ENCODE measurements at regions not wholly inside any gene's neighbourhood (a gene's known extent, or its start where the extent isn't known, plus 50 kb on each side); places are given as distances from the start of the nearest gene placed in this dataset.

GRCh38 chr15:92706201-92706600 is 50.6 kb upstream of the FAM174B start:
- TF ChIP-seq CTCF (conservative IDR thresholded peaks at IDR 0.05; ENCODE audit: low read depth, low read length) = no peak
- TF ChIP-seq RAD21 (IDR thresholded peaks at IDR 0.05; ENCODE audit: low read length) = no peak
- TF ChIP-seq RCOR1 (IDR thresholded peaks at IDR 0.05; ENCODE audit: insufficient replicate concordance, low read length) = no peak
- no peak for TF ChIP-seq POLR2A (IDR thresholded peaks at IDR 0.05; ENCODE audit: low read depth, low read length)
- TF ChIP-seq RFX5 (IDR thresholded peaks at IDR 0.05; ENCODE audit: low read depth, low read length) = no peak
- no peak for TF ChIP-seq ELK1 (IDR thresholded peaks at IDR 0.05; ENCODE audit: borderline replicate concordance, low read depth, low read length)
- no peak for TF ChIP-seq BHLHE40 (IDR thresholded peaks at IDR 0.05; ENCODE audit: low read depth, low read length)
- no peak for TF ChIP-seq MXI1 (IDR thresholded peaks at IDR 0.05; ENCODE audit: borderline replicate concordance, low read depth, low read length)
- no peak for TF ChIP-seq CEBPB (IDR thresholded peaks at IDR 0.05; ENCODE audit: low read depth, low read length)
- TF ChIP-seq USF2 (IDR thresholded peaks at IDR 0.05; ENCODE audit: low read depth, low read length) = no peak
- TF ChIP-seq CHD1 (IDR thresholded peaks at IDR 0.05; ENCODE audit: low read depth, low read length) = no peak
- no peak for TF ChIP-seq SMC3 (IDR thresholded peaks at IDR 0.05; ENCODE audit: low read depth, low read length)
- no peak for TF ChIP-seq MAFK (IDR thresholded peaks at IDR 0.05; ENCODE audit: low read depth, low read length)
